ENCODE measurements at regions not wholly inside any gene's neighbourhood (a gene's known extent, or its start where the extent isn't known, plus 50 kb on each side); places are given as distances from the start of the nearest gene placed in this dataset.

GRCh38 chr16:49061137-49061714 is 220.4 kb downstream of the CBLN1 start:
- TF ChIP-seq CTCF (IDR thresholded peaks at IDR 0.05) (no peak), POLR2A (IDR thresholded peaks at IDR 0.05) (no peak)
